Inferior parietal cortex (tissue), 1 donor: ENCODE measurements at regions not wholly inside any gene's neighbourhood (a gene's known extent, or its start where the extent isn't known, plus 50 kb on each side); places are given as distances from the start of the nearest gene placed in this dataset.

ENCODE experiments used
- DNase-seq: peaks from one replicate; pipeline ENCODE4 v3.0.0-alpha.2; 2016; ENCODE audit errors: extremely low spot score

GRCh38 chr3:13266005-13266404 lies 154.1 kb downstream of the NUP210 start:
- no peak for DNase-seq

GRCh38 chr3:13265507-13265906 lies 154.6 kb downstream of the NUP210 start:
- no peak for DNase-seq

- no peak for DNase-seq
These were observed 155.1 kb downstream of the NUP210 start for GRCh38 chr3:13265016-13265415.

- DNase-seq = no peak
These were observed 155.7 kb downstream of the NUP210 start for GRCh38 chr3:13264468-13264795.

GRCh38 chr3:13263770-13264467 lies 156.2 kb downstream of the NUP210 start:
- no peak for DNase-seq

- DNase-seq = no peak
These were observed 157.5 kb downstream of the NUP210 start for GRCh38 chr3:13262493-13263211.

GRCh38 chr3:13261892-13262291 lies 158.2 kb downstream of the NUP210 start:
- DNase-seq = no peak

- no peak for DNase-seq
These were observed 158.9 kb downstream of the NUP210 start for GRCh38 chr3:13261104-13261830.

GRCh38 chr3:13260259-13261103 lies 159.6 kb downstream of the NUP210 start:
- no peak for DNase-seq

GRCh38 chr3:13259831-13260230 lies 160.3 kb downstream of the NUP210 start:
- DNase-seq = no peak

- DNase-seq = no peak
These were observed 161.1 kb downstream of the NUP210 start for GRCh38 chr3:13258986-13259514.

- DNase-seq = no peak
These were observed 161.8 kb downstream of the NUP210 start for GRCh38 chr3:13258280-13258679.

- no peak for DNase-seq
These were observed 162.5 kb downstream of the NUP210 start for GRCh38 chr3:13257666-13258065.

GRCh38 chr3:13256845-13257244 lies 163.3 kb downstream of the NUP210 start:
- DNase-seq = no peak

- no peak for DNase-seq
These were observed 165.8 kb downstream of the NUP210 start for GRCh38 chr3:13254028-13254951.

- DNase-seq = no peak
These were observed 166.7 kb downstream of the NUP210 start for GRCh38 chr3:13253208-13253937.

GRCh38 chr3:13252207-13252606 lies 167.9 kb downstream of the NUP210 start:
- no peak for DNase-seq

- DNase-seq = no peak
These were observed 168.8 kb downstream of the NUP210 start for GRCh38 chr3:13251166-13251903.
